ENCODE measurements at regions not wholly inside any gene's neighbourhood (a gene's known extent, or its start where the extent isn't known, plus 50 kb on each side); places are given as distances from the start of the nearest gene placed in this dataset.

- no peaks in the 10 kb centered on the region for H3K36me3 ChIP-seq (ENCODE audit: control insufficient read depth, insufficient read depth, low read length)
- no peak for DNase-seq (ENCODE audit: low read depth)
- TF ChIP-seq CTCF (IDR thresholded peaks at IDR 0.05; ENCODE audit: insufficient read depth, low read length, poor library complexity, severe bottlenecking) = no peak
- H3K4me3 ChIP-seq (ENCODE audit: low read depth, low read length) = no peak overlapping the region
- peaks cover 2% of the 10 kb centered on the region for H3K27me3 ChIP-seq (ENCODE audit: control insufficient read depth, insufficient read depth, low read length)
These were observed 68.9 kb upstream of the RAB3GAP2 start for GRCh38 chr1:220341126-220341525.

GRCh38 chr1:220339581-220339980 lies 67.3 kb upstream of the RAB3GAP2 start:
- H3K27me3 ChIP-seq (ENCODE audit: control insufficient read depth, insufficient read depth, low read length) = peaks cover under 1% of the 10 kb centered on the region
- no peak overlapping the region for H3K4me3 ChIP-seq (ENCODE audit: low read depth, low read length)
- TF ChIP-seq CTCF (IDR thresholded peaks at IDR 0.05; ENCODE audit: insufficient read depth, low read length, poor library complexity, severe bottlenecking) = no peak
- no peaks in the 10 kb centered on the region for H3K36me3 ChIP-seq (ENCODE audit: control insufficient read depth, insufficient read depth, low read length)
- DNase-seq (ENCODE audit: low read depth) = no peak

- no peaks in the 10 kb centered on the region for H3K27me3 ChIP-seq (ENCODE audit: control insufficient read depth, insufficient read depth, low read length)
- no peak for TF ChIP-seq CTCF (IDR thresholded peaks at IDR 0.05; ENCODE audit: insufficient read depth, low read length, poor library complexity, severe bottlenecking)
- no peak for DNase-seq (ENCODE audit: low read depth)
These were observed 66.5 kb upstream of the RAB3GAP2 start for GRCh38 chr1:220338759-220339158.

GRCh38 chr1:220336391-220337031 lies 64.3 kb upstream of the RAB3GAP2 start:
- TF ChIP-seq CTCF (IDR thresholded peaks at IDR 0.05; ENCODE audit: insufficient read depth, low read length, poor library complexity, severe bottlenecking) = no peak
- Histone ChIP-seq H3K4me3 (ENCODE audit: low read depth, low read length) (no peak overlapping the region), H3K27me3 (ENCODE audit: control insufficient read depth, insufficient read depth, low read length) (no peaks in the 10 kb centered on the region), H3K36me3 (ENCODE audit: control insufficient read depth, insufficient read depth, low read length) (no peaks in the 10 kb centered on the region)
- no peak for DNase-seq (ENCODE audit: low read depth)

More at GRCh38 chr1:220338759-220339158, 66.5 kb upstream of the RAB3GAP2 start:
- Histone ChIP-seq H3K4me3 (ENCODE audit: low read depth, low read length) (no peak overlapping the region), H3K36me3 (ENCODE audit: control insufficient read depth, insufficient read depth, low read length) (no peaks in the 10 kb centered on the region)

- Histone ChIP-seq H3K27me3 (ENCODE audit: control insufficient read depth, insufficient read depth, low read length) (no peaks in the 10 kb centered on the region), H3K36me3 (ENCODE audit: control insufficient read depth, insufficient read depth, low read length) (no peaks in the 10 kb centered on the region), H3K4me3 (ENCODE audit: low read depth, low read length) (no peak overlapping the region)
- no peak for TF ChIP-seq CTCF (IDR thresholded peaks at IDR 0.05; ENCODE audit: insufficient read depth, low read length, poor library complexity, severe bottlenecking)
- DNase-seq (ENCODE audit: low read depth) = no peak
These were observed 63.4 kb upstream of the RAB3GAP2 start for GRCh38 chr1:220335668-220336067.

- Histone ChIP-seq H3K36me3 (ENCODE audit: control insufficient read depth, insufficient read depth, low read length) (no peaks in the 10 kb centered on the region), H3K4me3 (ENCODE audit: low read depth, low read length) (no peak overlapping the region), H3K27me3 (ENCODE audit: control insufficient read depth, insufficient read depth, low read length) (no peaks in the 10 kb centered on the region)
- no peak for TF ChIP-seq CTCF (IDR thresholded peaks at IDR 0.05; ENCODE audit: insufficient read depth, low read length, poor library complexity, severe bottlenecking)
- DNase-seq (ENCODE audit: low read depth) = no peak
These were observed 59.1 kb upstream of the RAB3GAP2 start for GRCh38 chr1:220331318-220331717.

All from kidney epithelial cell (primary cell).